ENCODE measurements at regions not wholly inside any gene's neighbourhood (a gene's known extent, or its start where the extent isn't known, plus 50 kb on each side); places are given as distances from the start of the nearest gene placed in this dataset.

DNA sequence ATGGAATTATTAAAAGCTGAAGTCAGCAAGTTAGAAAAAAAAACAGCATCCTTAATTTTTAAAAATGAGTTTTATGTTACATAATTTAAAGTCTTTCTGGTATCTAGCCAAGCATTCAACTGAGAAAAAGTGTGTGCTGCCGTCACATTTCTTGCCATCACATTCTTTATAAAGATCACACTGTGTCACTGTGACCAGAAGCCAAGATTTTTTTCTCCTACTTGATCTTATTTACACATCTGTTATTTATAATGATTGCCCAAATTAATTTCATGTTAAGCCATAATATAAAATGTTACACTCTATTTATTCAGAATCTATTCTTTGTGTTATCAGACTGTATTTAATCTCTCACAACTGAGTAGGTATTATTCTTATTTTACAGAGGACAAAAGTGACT, 1603.7 kb downstream of the PLA2G4A start:
- TF ChIP-seq CTCF (IDR thresholded peaks at IDR 0.05; ENCODE audit: low read depth, low read length, missing input control), result no peak
- TF ChIP-seq, protein P1, sequence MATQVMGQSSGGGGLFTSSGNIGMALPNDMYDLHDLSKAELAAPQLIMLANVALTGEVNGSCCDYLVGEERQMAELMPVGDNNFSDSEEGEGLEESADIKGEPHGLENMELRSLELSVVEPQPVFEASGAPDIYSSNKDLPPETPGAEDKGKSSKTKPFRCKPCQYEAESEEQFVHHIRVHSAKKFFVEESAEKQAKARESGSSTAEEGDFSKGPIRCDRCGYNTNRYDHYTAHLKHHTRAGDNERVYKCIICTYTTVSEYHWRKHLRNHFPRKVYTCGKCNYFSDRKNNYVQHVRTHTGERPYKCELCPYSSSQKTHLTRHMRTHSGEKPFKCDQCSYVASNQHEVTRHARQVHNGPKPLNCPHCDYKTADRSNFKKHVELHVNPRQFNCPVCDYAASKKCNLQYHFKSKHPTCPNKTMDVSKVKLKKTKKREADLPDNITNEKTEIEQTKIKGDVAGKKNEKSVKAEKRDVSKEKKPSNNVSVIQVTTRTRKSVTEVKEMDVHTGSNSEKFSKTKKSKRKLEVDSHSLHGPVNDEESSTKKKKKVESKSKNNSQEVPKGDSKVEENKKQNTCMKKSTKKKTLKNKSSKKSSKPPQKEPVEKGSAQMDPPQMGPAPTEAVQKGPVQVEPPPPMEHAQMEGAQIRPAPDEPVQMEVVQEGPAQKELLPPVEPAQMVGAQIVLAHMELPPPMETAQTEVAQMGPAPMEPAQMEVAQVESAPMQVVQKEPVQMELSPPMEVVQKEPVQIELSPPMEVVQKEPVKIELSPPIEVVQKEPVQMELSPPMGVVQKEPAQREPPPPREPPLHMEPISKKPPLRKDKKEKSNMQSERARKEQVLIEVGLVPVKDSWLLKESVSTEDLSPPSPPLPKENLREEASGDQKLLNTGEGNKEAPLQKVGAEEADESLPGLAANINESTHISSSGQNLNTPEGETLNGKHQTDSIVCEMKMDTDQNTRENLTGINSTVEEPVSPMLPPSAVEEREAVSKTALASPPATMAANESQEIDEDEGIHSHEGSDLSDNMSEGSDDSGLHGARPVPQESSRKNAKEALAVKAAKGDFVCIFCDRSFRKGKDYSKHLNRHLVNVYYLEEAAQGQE (IDR thresholded peaks at IDR 0.05), result no peak
- TF ChIP-seq RXRA (IDR thresholded peaks at IDR 0.05), result no peak
- no peak for TF ChIP-seq TAF1 (conservative IDR thresholded peaks at IDR 0.05)
- no peak for TF ChIP-seq GABPA (IDR thresholded peaks at IDR 0.05 in 1 of 2, conservative IDR thresholded peaks at IDR 0.05 in 1 of 2)
- TF ChIP-seq ZBTB33 (IDR thresholded peaks at IDR 0.05), result no peak

Measured in liver (tissue), 3 donors.